ENCODE measurements at regions not wholly inside any gene's neighbourhood (a gene's known extent, or its start where the extent isn't known, plus 50 kb on each side); places are given as distances from the start of the nearest gene placed in this dataset.

GRCh38 chr2:212626371-212626918 is 87.8 kb upstream of the ERBB4 start:
- TF ChIP-seq, protein P1, sequence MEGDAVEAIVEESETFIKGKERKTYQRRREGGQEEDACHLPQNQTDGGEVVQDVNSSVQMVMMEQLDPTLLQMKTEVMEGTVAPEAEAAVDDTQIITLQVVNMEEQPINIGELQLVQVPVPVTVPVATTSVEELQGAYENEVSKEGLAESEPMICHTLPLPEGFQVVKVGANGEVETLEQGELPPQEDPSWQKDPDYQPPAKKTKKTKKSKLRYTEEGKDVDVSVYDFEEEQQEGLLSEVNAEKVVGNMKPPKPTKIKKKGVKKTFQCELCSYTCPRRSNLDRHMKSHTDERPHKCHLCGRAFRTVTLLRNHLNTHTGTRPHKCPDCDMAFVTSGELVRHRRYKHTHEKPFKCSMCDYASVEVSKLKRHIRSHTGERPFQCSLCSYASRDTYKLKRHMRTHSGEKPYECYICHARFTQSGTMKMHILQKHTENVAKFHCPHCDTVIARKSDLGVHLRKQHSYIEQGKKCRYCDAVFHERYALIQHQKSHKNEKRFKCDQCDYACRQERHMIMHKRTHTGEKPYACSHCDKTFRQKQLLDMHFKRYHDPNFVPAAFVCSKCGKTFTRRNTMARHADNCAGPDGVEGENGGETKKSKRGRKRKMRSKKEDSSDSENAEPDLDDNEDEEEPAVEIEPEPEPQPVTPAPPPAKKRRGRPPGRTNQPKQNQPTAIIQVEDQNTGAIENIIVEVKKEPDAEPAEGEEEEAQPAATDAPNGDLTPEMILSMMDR (IDR thresholded peaks at IDR 0.05), result no peak
- TF ChIP-seq EZH2phosphoT487 (IDR thresholded peaks at IDR 0.05), result no peak
